Gastrocnemius medialis (tissue), 4 donors: ENCODE measurements at regions not wholly inside any gene's neighbourhood (a gene's known extent, or its start where the extent isn't known, plus 50 kb on each side); places are given as distances from the start of the nearest gene placed in this dataset.

Experiments used
- ATAC-seq, 2 donors: fragments of 150-250 bp; one replicate each; pipeline ENCODE4 v1.9.1; 2016
- DNase-seq, 2 donors: peaks; one replicate each; pipeline ENCODE4 v3.0.0-alpha.2; 2019
- H3K27ac ChIP-seq, 4 donors: fragments of 200-600 bp; sonication (generic); 1 replicate in 1 of 4; 2 replicates in 3 of 4; pipeline ENCODE4 v1.5.1; 2016 to 2018; ENCODE audit warnings: mild to moderate bottlenecking in 2 of 4, moderate library complexity in 1 of 4
- H3K27me3 ChIP-seq, 3 donors: fragments of 200-600 bp; sonication (generic) in 2 of 3; 1 replicate in 1 of 3; 2 replicates in 2 of 3; pipeline versions ENCODE4 v1.5.1 to v1.6.0; 2016 to 2019; ENCODE audit warnings: mild to moderate bottlenecking in 1 of 3, moderate library complexity in 1 of 3
- H3K36me3 ChIP-seq, 2 donors: fragments of 200-600 bp; sonication (generic) in 1 of 2; one replicate each; pipeline ENCODE4 v1.5.1; 2017 to 2018
- H3K4me1 ChIP-seq, 2 donors: fragments of 200-600 bp; sonication (generic) in 1 of 2; one replicate each; pipeline ENCODE4 v1.5.1; 2016 to 2017; ENCODE audit warnings: mild to moderate bottlenecking in 2 of 2
- H3K4me3 ChIP-seq, 4 donors: fragments of 200-600 bp; sonication (generic) in 3 of 4; 1 replicate in 1 of 4; 2 replicates in 3 of 4; pipeline ENCODE4 v1.5.1; 2016 to 2019; ENCODE audit warnings: mild to moderate bottlenecking in 2 of 4
- H3K9me3 ChIP-seq, 3 donors: fragments of 200-600 bp; sonication (generic) in 2 of 3; 1 replicate in 1 of 3; 2 replicates in 2 of 3; pipeline ENCODE4 v1.5.1; 2016 to 2019
- CTCF ChIP-seq, 5 experiments: fragments of 450-650 bp in 3 of 5; fragments of 200-600 bp in 2 of 5; sonication (generic) in 2 of 5; IDR thresholded peaks in 4 of 5; conservative IDR thresholded peaks in 1 of 5; 1 replicate in 4 of 5; 2 replicates in 1 of 5; pipeline ENCODE4 v1.5.1; 2016 to 2019; ENCODE audit warnings: antibody characterized with exemption in 5 of 5, mild to moderate bottlenecking in 3 of 5, moderate library complexity in 3 of 5
- POLR2A ChIP-seq, 2 donors: fragments of 450-650 bp; IDR thresholded peaks; one replicate each; pipeline ENCODE4 v1.6.1; 2017; ENCODE audit warnings: antibody characterized with exemption in 2 of 2, mild to moderate bottlenecking in 2 of 2, moderate library complexity in 2 of 2
- in situ Hi-C, 4 donors: fragments of 200-750 bp; cut with MboI; loops; one replicate each; pipeline versions ENCODE4 v1.15.0 to v1.8.0; 2017; ENCODE audit warnings: low sequenced_read_pairs in 4 of 4
- intact Hi-C: fragments of 100-400 bp; cut with DNase I; formaldehyde crosslinking; loops from one replicate; pipeline ENCODE4 v1.15.1; 2023; ENCODE audit warnings: low total_unique reads

- no peak for DNase-seq
- TF ChIP-seq CTCF (IDR thresholded peaks at IDR 0.05 in 4 of 5, conservative IDR thresholded peaks at IDR 0.05 in 1 of 5) = no peak
- TF ChIP-seq POLR2A (IDR thresholded peaks at IDR 0.05) = no peak
- no peaks in the 10 kb centered on the region for H3K27me3 ChIP-seq
- intact Hi-C loops = no loop called here
- no peaks in the 10 kb centered on the region for H3K4me1 ChIP-seq
- no peaks in the 10 kb centered on the region for H3K9me3 ChIP-seq
- no peak for ATAC-seq
- H3K36me3 ChIP-seq = no peaks in the 10 kb centered on the region
- in situ Hi-C loops = no loop called here
- no peak overlapping the region for H3K4me3 ChIP-seq
- no peak overlapping the region for H3K27ac ChIP-seq
These were observed 177.3 kb upstream of the ZNF507 start for GRCh38 chr19:32168111-32168510.

GRCh38 chr19:32168606-32169005 is 176.8 kb upstream of the ZNF507 start:
- in situ Hi-C loops = no loop called here

DNA sequence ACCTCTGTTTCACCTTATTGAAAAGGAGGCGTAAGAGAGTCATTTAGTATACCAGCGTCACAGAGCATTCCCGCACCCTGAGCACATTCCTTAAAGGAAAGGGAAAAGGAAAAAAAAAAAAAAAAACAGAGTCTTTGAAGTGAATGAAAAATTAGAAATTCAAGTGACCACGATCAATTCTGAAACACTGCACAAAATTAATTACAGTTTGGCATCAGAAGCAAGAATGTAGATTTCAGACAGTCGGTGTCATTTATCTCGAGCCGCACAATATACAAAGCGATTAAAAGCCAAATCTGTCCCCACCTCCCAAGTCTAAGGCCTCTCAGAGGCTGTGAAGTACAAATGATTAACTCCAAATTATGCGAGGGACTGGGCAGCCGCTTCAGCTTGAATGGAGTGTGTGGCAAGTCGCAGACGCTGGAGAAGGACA is 173.7 kb upstream of the ZNF507 start:
- ATAC-seq (no peak), DNase-seq (no peak)
- intact Hi-C loops (no loop called here), in situ Hi-C loops (no loop called here)
- Histone ChIP-seq H3K27ac (no peak overlapping the region), H3K9me3 (no peaks in the 10 kb centered on the region), H3K36me3 (no peaks in the 10 kb centered on the region), H3K4me1 (no peaks in the 10 kb centered on the region), H3K27me3 (no peaks in the 10 kb centered on the region), H3K4me3 (no peak overlapping the region)
- TF ChIP-seq CTCF (IDR thresholded peaks at IDR 0.05 in 4 of 5, conservative IDR thresholded peaks at IDR 0.05 in 1 of 5) (no peak), POLR2A (IDR thresholded peaks at IDR 0.05) (no peak)

More at GRCh38 chr19:32168606-32169005, 176.8 kb upstream of the ZNF507 start:
- Histone ChIP-seq H3K4me3 (no peak overlapping the region), H3K9me3 (no peaks in the 10 kb centered on the region), H3K27me3 (no peaks in the 10 kb centered on the region), H3K4me1 (no peaks in the 10 kb centered on the region), H3K27ac (no peak overlapping the region), H3K36me3 (no peaks in the 10 kb centered on the region)
- DNase-seq = no peak
- intact Hi-C loops = no loop called here
- no peak for TF ChIP-seq POLR2A (IDR thresholded peaks at IDR 0.05)
- no peak for TF ChIP-seq CTCF (IDR thresholded peaks at IDR 0.05 in 4 of 5, conservative IDR thresholded peaks at IDR 0.05 in 1 of 5)
- no peak for ATAC-seq

- in situ Hi-C loops (no loop called here), intact Hi-C loops (no loop called here)
- Histone ChIP-seq H3K27ac (no peak overlapping the region), H3K4me1 (no peaks in the 10 kb centered on the region), H3K27me3 (no peaks in the 10 kb centered on the region), H3K36me3 (no peaks in the 10 kb centered on the region), H3K4me3 (no peak overlapping the region), H3K9me3 (no peaks in the 10 kb centered on the region)
- ATAC-seq (no peak), DNase-seq (no peak)
- TF ChIP-seq CTCF (IDR thresholded peaks at IDR 0.05 in 4 of 5, conservative IDR thresholded peaks at IDR 0.05 in 1 of 5) = no peak
- TF ChIP-seq POLR2A (IDR thresholded peaks at IDR 0.05) = no peak
These were observed 172.7 kb upstream of the ZNF507 start for GRCh38 chr19:32172566-32173160.

- in situ Hi-C loops (no loop called here), intact Hi-C loops (no loop called here)
- no peak for ATAC-seq
These were observed 171.6 kb upstream of the ZNF507 start for GRCh38 chr19:32173836-32174235.

More at GRCh38 chr19:32173836-32174235, 171.6 kb upstream of the ZNF507 start:
- TF ChIP-seq POLR2A (IDR thresholded peaks at IDR 0.05) = no peak
- TF ChIP-seq CTCF (IDR thresholded peaks at IDR 0.05 in 4 of 5, conservative IDR thresholded peaks at IDR 0.05 in 1 of 5) = no peak
- H3K9me3 ChIP-seq = no peaks in the 10 kb centered on the region
- H3K4me1 ChIP-seq = no peaks in the 10 kb centered on the region
- no peaks in the 10 kb centered on the region for H3K27me3 ChIP-seq
- no peak for DNase-seq
- H3K36me3 ChIP-seq = no peaks in the 10 kb centered on the region
- no peak overlapping the region for H3K4me3 ChIP-seq
- H3K27ac ChIP-seq = no peak overlapping the region
